DND-41 (cell line): ENCODE measurements at regions not wholly inside any gene's neighbourhood (a gene's known extent, or its start where the extent isn't known, plus 50 kb on each side); places are given as distances from the start of the nearest gene placed in this dataset.

Experiments used
- ATAC-seq: fragments of 200-7000 bp; cut with Tn5 transposase; 3 replicates; pipeline ENCODE4 v1.9.1; 2021; ENCODE audit warnings: low read depth; ENCODE audit not compliant: insufficient read depth
- DNase-seq: peaks from one replicate; pipeline ENCODE4 v3.0.0-alpha.2; 2020
- H2AFZ ChIP-seq: 2 replicates; pipeline ENCODE4 v1.6.0; 2012; ENCODE audit warnings: low read depth, low read length
- H3K27ac ChIP-seq: 2 replicates; pipeline ENCODE4 v1.5.1; 2012; ENCODE audit warnings: low read length, inconsistent platforms
- H3K27me3 ChIP-seq: fragments of 200-600 bp; sonication (generic); 2 replicates; pipeline ENCODE4 v1.6.0; 2012; ENCODE audit warnings: low read length, mild to moderate bottlenecking, inconsistent platforms; ENCODE audit not compliant: insufficient read depth, poor library complexity
- H3K36me3 ChIP-seq: 2 replicates; pipeline ENCODE4 v1.5.1; 2012; ENCODE audit warnings: low read length, inconsistent platforms; ENCODE audit not compliant: insufficient read depth
- H3K4me1 ChIP-seq: 2 replicates; pipeline ENCODE4 v1.5.1; 2012; ENCODE audit warnings: mild to moderate bottlenecking, low read length; ENCODE audit not compliant: insufficient read depth
- H3K4me2 ChIP-seq: 2 replicates; pipeline ENCODE4 v1.6.0; 2012; ENCODE audit warnings: mild to moderate bottlenecking, moderate library complexity, low read length, inconsistent platforms; ENCODE audit not compliant: insufficient read depth
- H3K4me3 ChIP-seq, 2 experiments: fragments of 200-600 bp in 1 of 2; shearing (Covaris generic) in 1 of 2; 2 replicates each; pipeline ENCODE4 v1.5.1; 2012 to 2016; ENCODE audit warnings: inconsistent platforms in 2 of 2, low read length in 2 of 2, mild to moderate bottlenecking in 2 of 2, low read depth in 1 of 2, moderate library complexity in 1 of 2
- H3K79me2 ChIP-seq: 2 replicates; pipeline ENCODE4 v1.6.0; 2012; ENCODE audit warnings: low read length, inconsistent platforms; ENCODE audit not compliant: insufficient read depth
- H3K9ac ChIP-seq: 2 replicates; pipeline ENCODE4 v1.6.0; 2012; ENCODE audit warnings: low read depth, mild to moderate bottlenecking, inconsistent platforms, low read length, moderate library complexity
- H3K9me3 ChIP-seq: 2 replicates; pipeline ENCODE4 v1.5.1; 2012; ENCODE audit warnings: low read length, moderate library complexity, mild to moderate bottlenecking, inconsistent platforms; ENCODE audit not compliant: insufficient read depth, severe bottlenecking
- H4K20me1 ChIP-seq: 2 replicates; pipeline ENCODE4 v1.6.0; 2012; ENCODE audit warnings: low read length; ENCODE audit not compliant: insufficient read depth
- CTCF ChIP-seq: IDR thresholded peaks from 2 replicates; pipeline ENCODE4 v1.5.1; 2012; ENCODE audit warnings: borderline replicate concordance, low read length, moderate library complexity, mild to moderate bottlenecking; ENCODE audit not compliant: poor library complexity, severe bottlenecking; ENCODE audit errors: extremely low read depth
- EZH2 ChIP-seq: IDR thresholded peaks from 3 replicates; pipeline ENCODE4 v1.6.1; 2012; ENCODE audit warnings: borderline replicate concordance, low read depth, mild to moderate bottlenecking, moderate library complexity, low read length, inconsistent platforms; ENCODE audit not compliant: severe bottlenecking

- H3K4me3 ChIP-seq: no peak overlapping the region
- H4K20me1 ChIP-seq: no peaks in the 10 kb centered on the region
- DNase-seq: no peak
- H2AFZ ChIP-seq: no peak overlapping the region
- no peak overlapping the region for H3K27ac ChIP-seq
- no peaks in the 10 kb centered on the region for H3K27me3 ChIP-seq
- no peaks in the 10 kb centered on the region for H3K79me2 ChIP-seq
- peaks cover 6% of the 10 kb centered on the region for H3K9me3 ChIP-seq
- TF ChIP-seq EZH2: no peak
- TF ChIP-seq CTCF: no peak
- no peak overlapping the region for H3K9ac ChIP-seq
- ATAC-seq: no peak
- no peak overlapping the region for H3K4me2 ChIP-seq
- H3K4me1 ChIP-seq: no peaks in the 10 kb centered on the region
- no peaks in the 10 kb centered on the region for H3K36me3 ChIP-seq
Measured at GRCh38 chr9:104417296-104417695, 86.8 kb upstream of the OR13F1 start.

- ATAC-seq (no peak), DNase-seq (no peak)
- TF ChIP-seq EZH2 (no peak), CTCF (no peak)
- Histone ChIP-seq H3K27ac (no peak overlapping the region), H3K27me3 (no peaks in the 10 kb centered on the region), H3K36me3 (no peaks in the 10 kb centered on the region), H3K9ac (no peak overlapping the region), H2AFZ (no peak overlapping the region), H3K4me1 (no peaks in the 10 kb centered on the region), H4K20me1 (no peaks in the 10 kb centered on the region), H3K9me3 (peaks cover 2% of the 10 kb centered on the region), H3K4me3 (no peak overlapping the region), H3K79me2 (no peaks in the 10 kb centered on the region), H3K4me2 (no peak overlapping the region)
Measured at GRCh38 chr9:104429031-104429546, 75.0 kb upstream of the OR13F1 start.

GRCh38 chr9:104435059-104435458 lies 69.0 kb upstream of the OR13F1 start:
- H4K20me1 ChIP-seq: no peaks in the 10 kb centered on the region
- H2AFZ ChIP-seq: no peak overlapping the region
- no peak for ATAC-seq
- H3K4me3 ChIP-seq: no peak overlapping the region
- H3K9ac ChIP-seq: no peak overlapping the region
- no peak overlapping the region for H3K27ac ChIP-seq
- H3K4me1 ChIP-seq: no peaks in the 10 kb centered on the region
- H3K27me3 ChIP-seq: no peaks in the 10 kb centered on the region
- no peak for DNase-seq
- TF ChIP-seq EZH2 (no peak), CTCF (no peak)
- H3K79me2 ChIP-seq: no peaks in the 10 kb centered on the region
- H3K36me3 ChIP-seq: no peaks in the 10 kb centered on the region
- H3K9me3 ChIP-seq: no peaks in the 10 kb centered on the region
- no peak overlapping the region for H3K4me2 ChIP-seq

GRCh38 chr9:104448036-104448435 lies 56.0 kb upstream of the OR13F1 start:
- no peak overlapping the region for H3K27ac ChIP-seq
- no peak for DNase-seq
- H3K9ac ChIP-seq: no peak overlapping the region
- no peaks in the 10 kb centered on the region for H3K79me2 ChIP-seq
- H3K36me3 ChIP-seq: no peaks in the 10 kb centered on the region
- no peak overlapping the region for H3K4me2 ChIP-seq
- H3K27me3 ChIP-seq: no peaks in the 10 kb centered on the region
- H3K4me1 ChIP-seq: no peaks in the 10 kb centered on the region
- no peak overlapping the region for H3K4me3 ChIP-seq
- no peaks in the 10 kb centered on the region for H4K20me1 ChIP-seq
- no peak overlapping the region for H2AFZ ChIP-seq
- no peaks in the 10 kb centered on the region for H3K9me3 ChIP-seq
- ATAC-seq: no peak
- no peak for TF ChIP-seq EZH2
- TF ChIP-seq CTCF: no peak
